Left colon (tissue), 2 donors: ENCODE measurements at regions not wholly inside any gene's neighbourhood (a gene's known extent, or its start where the extent isn't known, plus 50 kb on each side); places are given as distances from the start of the nearest gene placed in this dataset.

ENCODE experiments used
- ATAC-seq: fragments of 200-7000 bp; cut with Tn5 transposase; one replicate; pipeline ENCODE4 v1.9.1; 2020; ENCODE audit warnings: mild to moderate bottlenecking, moderate library complexity
- DNase-seq, 2 donors: peaks; one replicate each; pipeline ENCODE4 v3.0.0-alpha.2; 2020
- intact Hi-C, 2 donors: fragments of 100-400 bp; cut with DNase I in 1 of 2; cut with micrococcal nuclease in 1 of 2; formaldehyde crosslinking; loops; one replicate each; pipeline versions ENCODE4 v1.11.2 to v1.14.0; 2022; cut with DNase I, micrococcal nuclease
- donor health status: DM: no; HTN: no; CAD: no.
- donor health status: DM: yes; HTN: yes; CAD: no.

- DNase-seq (no peak), ATAC-seq (no peak)
- intact Hi-C loops: no loop called here
Observed at GRCh38 chr1:195428927-195429326, 1179.3 kb downstream of the KCNT2 start.

- DNase-seq: no peak
- intact Hi-C loops: no loop called here
- no peak for ATAC-seq
Observed at GRCh38 chr1:195415584-195415983, 1192.7 kb downstream of the KCNT2 start.

GRCh38 chr1:195394567-195394966 lies 1213.7 kb downstream of the KCNT2 start:
- no peak for DNase-seq
- no peak for ATAC-seq
- intact Hi-C loops: no loop called here

- ATAC-seq: no peak
- DNase-seq: no peak
- intact Hi-C loops: no loop called here
Observed at GRCh38 chr1:195376190-195376589, 1232.0 kb downstream of the KCNT2 start.

- intact Hi-C loops: no loop called here
- ATAC-seq: no peak
- DNase-seq: no peak
Observed at GRCh38 chr1:195373856-195374255, 1234.4 kb downstream of the KCNT2 start.

GRCh38 chr1:195345149-195345548 lies 1263.1 kb downstream of the KCNT2 start:
- DNase-seq (no peak), ATAC-seq (no peak)
- intact Hi-C loops: no loop called here

- ATAC-seq (no peak), DNase-seq (no peak)
- intact Hi-C loops: no loop called here
Observed at GRCh38 chr1:195337646-195338045, 1270.6 kb downstream of the KCNT2 start.

GRCh38 chr1:195336812-195337211 lies 1271.4 kb downstream of the KCNT2 start:
- DNase-seq (no peak), ATAC-seq (no peak)
- intact Hi-C loops: no loop called here

GRCh38 chr1:195335541-195335940 lies 1272.7 kb downstream of the KCNT2 start:
- ATAC-seq: no peak
- intact Hi-C loops: no loop called here
- no peak for DNase-seq

GRCh38 chr1:195332102-195332501 lies 1276.1 kb downstream of the KCNT2 start:
- ATAC-seq: no peak
- DNase-seq: no peak
- intact Hi-C loops: no loop called here

GRCh38 chr1:195328681-195329080 lies 1279.6 kb downstream of the KCNT2 start:
- DNase-seq (no peak), ATAC-seq (no peak)
- intact Hi-C loops: no loop called here

- ATAC-seq (no peak), DNase-seq (no peak)
- intact Hi-C loops: no loop called here
Observed at GRCh38 chr1:195328102-195328501, 1280.1 kb downstream of the KCNT2 start.

- intact Hi-C loops: no loop called here
- ATAC-seq (no peak), DNase-seq (no peak)
Observed at GRCh38 chr1:195327361-195327760, 1280.9 kb downstream of the KCNT2 start.

GRCh38 chr1:195326325-195326724 lies 1281.9 kb downstream of the KCNT2 start:
- intact Hi-C loops: no loop called here
- no peak for DNase-seq
- no peak for ATAC-seq

- no peak for ATAC-seq
- no peak for DNase-seq
- intact Hi-C loops: no loop called here
Observed at GRCh38 chr1:195325181-195325580, 1283.1 kb downstream of the KCNT2 start.

- intact Hi-C loops: no loop called here
- DNase-seq (no peak), ATAC-seq (no peak)
Observed at GRCh38 chr1:195306281-195306680, 1302.0 kb downstream of the KCNT2 start.

- intact Hi-C loops: no loop called here
- no peak for DNase-seq
- no peak for ATAC-seq
Observed at GRCh38 chr1:195294911-195295310, 1313.3 kb downstream of the KCNT2 start.

- intact Hi-C loops: no loop called here
- ATAC-seq: no peak
- no peak for DNase-seq
Observed at GRCh38 chr1:195278644-195279043, 1329.6 kb downstream of the KCNT2 start.

GRCh38 chr1:195275710-195276109 lies 1332.5 kb downstream of the KCNT2 start:
- ATAC-seq: no peak

GRCh38 chr1:195251900-195252299 lies 1356.3 kb downstream of the KCNT2 start:
- no peak for ATAC-seq
- DNase-seq: no peak
- intact Hi-C loops: no loop called here

More at GRCh38 chr1:195275710-195276109, 1332.5 kb downstream of the KCNT2 start:
- intact Hi-C loops: no loop called here
- no peak for DNase-seq

GRCh38 chr1:195243492-195243891 lies 1364.7 kb downstream of the KCNT2 start:
- intact Hi-C loops: no loop called here
- DNase-seq (no peak), ATAC-seq (no peak)

GRCh38 chr1:195241066-195241465 lies 1367.2 kb downstream of the KCNT2 start:
- ATAC-seq (no peak), DNase-seq (no peak)
- intact Hi-C loops: no loop called here
